GM12872 (cell line): ENCODE measurements at regions not wholly inside any gene's neighbourhood (a gene's known extent, or its start where the extent isn't known, plus 50 kb on each side); places are given as distances from the start of the nearest gene placed in this dataset.

Source experiments
- CTCF ChIP-seq: IDR thresholded peaks from 3 replicates; pipeline ENCODE4 v1.5.1; 2011; ENCODE audit warnings: low read depth, mild to moderate bottlenecking, low read length, moderate library complexity; ENCODE audit not compliant: insufficient read depth

- no peak for TF ChIP-seq CTCF
These were observed 568.1 kb upstream of the DIPK2B start for GRCh38 chrX:45768666-45769236.

GRCh38 chrX:45766981-45767501 lies 566.4 kb upstream of the DIPK2B start:
- no peak for TF ChIP-seq CTCF

GRCh38 chrX:45765767-45766166 lies 565.1 kb upstream of the DIPK2B start:
- TF ChIP-seq CTCF: no peak

- no peak for TF ChIP-seq CTCF
These were observed 564.6 kb upstream of the DIPK2B start for GRCh38 chrX:45765281-45765680.

- TF ChIP-seq CTCF: no peak
These were observed 562.3 kb upstream of the DIPK2B start for GRCh38 chrX:45762699-45763647.

GRCh38 chrX:45761920-45762319 lies 561.2 kb upstream of the DIPK2B start:
- no peak for TF ChIP-seq CTCF

- TF ChIP-seq CTCF: no peak
These were observed 559.6 kb upstream of the DIPK2B start for GRCh38 chrX:45760187-45760742.
